GM13977 (cell line): ENCODE measurements at regions not wholly inside any gene's neighbourhood (a gene's known extent, or its start where the extent isn't known, plus 50 kb on each side); places are given as distances from the start of the nearest gene placed in this dataset.

Experiments
- DNase-seq: peaks from one replicate; pipeline ENCODE4 v3.0.0; 2012; ENCODE audit warnings: low spot score
- in situ Hi-C: fragments of 300-500 bp; cut with MboI; formaldehyde crosslinking; loops from one replicate; pipeline ENCODE4 v1.12.0; 2022; ENCODE audit warnings: low sequenced_read_pairs, low pct_unique_long_range_greater_than_20kb, mixed read lengths, inconsistent platforms; ENCODE audit not compliant: unreplicated experiment
- TF ChIP-seq, protein P1 (sequence below): IDR thresholded peaks from 2 replicates; pipeline ENCODE4 v1.5.1; 2012; ENCODE audit warnings: mild to moderate bottlenecking, control low read depth; ENCODE audit not compliant: insufficient read depth; ENCODE audit errors: extremely low read depth, missing control alignments

DNA sequence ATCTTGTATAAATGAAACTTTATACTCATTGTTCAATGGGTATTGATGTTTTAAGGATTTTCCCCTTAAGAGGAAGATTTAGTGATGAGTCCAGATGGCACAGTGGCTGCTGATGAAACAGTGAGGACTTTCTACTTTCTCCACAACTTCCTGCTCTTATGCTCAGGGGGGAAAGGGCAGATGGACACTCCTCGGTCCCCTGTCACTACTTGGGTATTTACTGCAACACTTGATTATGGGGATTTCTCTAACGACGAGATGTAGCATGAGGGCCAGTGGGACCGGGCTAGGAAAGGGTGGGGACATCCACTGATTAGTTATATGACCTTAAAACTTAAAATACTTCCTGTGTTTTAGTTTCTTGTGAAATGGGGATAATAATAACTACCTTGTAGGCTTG lies 146.1 kb upstream of the HMHB1 start:
- DNase-seq = no peak
- in situ Hi-C loops = no loop called here
- TF ChIP-seq, protein P1, sequence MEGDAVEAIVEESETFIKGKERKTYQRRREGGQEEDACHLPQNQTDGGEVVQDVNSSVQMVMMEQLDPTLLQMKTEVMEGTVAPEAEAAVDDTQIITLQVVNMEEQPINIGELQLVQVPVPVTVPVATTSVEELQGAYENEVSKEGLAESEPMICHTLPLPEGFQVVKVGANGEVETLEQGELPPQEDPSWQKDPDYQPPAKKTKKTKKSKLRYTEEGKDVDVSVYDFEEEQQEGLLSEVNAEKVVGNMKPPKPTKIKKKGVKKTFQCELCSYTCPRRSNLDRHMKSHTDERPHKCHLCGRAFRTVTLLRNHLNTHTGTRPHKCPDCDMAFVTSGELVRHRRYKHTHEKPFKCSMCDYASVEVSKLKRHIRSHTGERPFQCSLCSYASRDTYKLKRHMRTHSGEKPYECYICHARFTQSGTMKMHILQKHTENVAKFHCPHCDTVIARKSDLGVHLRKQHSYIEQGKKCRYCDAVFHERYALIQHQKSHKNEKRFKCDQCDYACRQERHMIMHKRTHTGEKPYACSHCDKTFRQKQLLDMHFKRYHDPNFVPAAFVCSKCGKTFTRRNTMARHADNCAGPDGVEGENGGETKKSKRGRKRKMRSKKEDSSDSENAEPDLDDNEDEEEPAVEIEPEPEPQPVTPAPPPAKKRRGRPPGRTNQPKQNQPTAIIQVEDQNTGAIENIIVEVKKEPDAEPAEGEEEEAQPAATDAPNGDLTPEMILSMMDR = no peak

DNA sequence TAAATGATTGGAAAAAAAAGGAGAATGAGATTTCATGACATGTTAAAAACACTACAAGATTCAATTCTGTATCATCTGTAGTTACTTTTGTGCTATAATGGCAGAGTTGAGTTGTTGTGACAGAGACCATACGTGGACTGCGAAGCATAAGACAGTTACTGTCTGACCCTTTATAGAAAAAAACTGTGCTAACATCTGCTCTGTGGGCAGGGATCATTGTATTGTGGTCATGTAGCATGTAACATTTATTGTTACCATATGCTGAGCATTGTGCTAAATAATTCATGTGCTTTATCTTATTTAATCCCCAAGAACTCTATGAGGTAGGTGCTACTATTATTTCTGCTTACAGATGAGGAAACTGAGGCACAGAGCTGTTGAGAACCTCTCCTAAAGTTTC lies 147.3 kb upstream of the HMHB1 start:
- TF ChIP-seq, protein P1 = no peak
- in situ Hi-C loops = no loop called here
- no peak for DNase-seq

DNA sequence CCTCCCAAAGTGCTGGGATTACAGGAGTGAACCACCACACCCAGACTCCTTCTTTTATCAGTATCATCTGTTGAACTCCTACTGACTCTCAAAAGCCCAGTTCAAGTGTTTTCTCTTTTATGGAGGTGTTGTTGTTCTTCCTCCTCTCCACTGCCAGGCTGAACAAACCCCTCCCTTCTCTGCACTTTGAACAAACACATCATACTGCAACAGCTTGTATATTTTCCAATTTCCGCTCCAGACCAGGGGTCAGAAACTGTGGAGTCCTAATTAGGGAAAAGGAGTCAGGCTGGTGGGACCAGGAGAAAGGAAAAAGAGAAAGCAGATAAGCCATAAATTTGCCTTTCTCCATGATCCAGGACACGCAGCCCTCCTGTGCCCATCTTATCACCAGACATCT lies 148.1 kb upstream of the HMHB1 start:
- TF ChIP-seq, protein P1 = no peak
- in situ Hi-C loops = no loop called here
- DNase-seq = no peak

DNA sequence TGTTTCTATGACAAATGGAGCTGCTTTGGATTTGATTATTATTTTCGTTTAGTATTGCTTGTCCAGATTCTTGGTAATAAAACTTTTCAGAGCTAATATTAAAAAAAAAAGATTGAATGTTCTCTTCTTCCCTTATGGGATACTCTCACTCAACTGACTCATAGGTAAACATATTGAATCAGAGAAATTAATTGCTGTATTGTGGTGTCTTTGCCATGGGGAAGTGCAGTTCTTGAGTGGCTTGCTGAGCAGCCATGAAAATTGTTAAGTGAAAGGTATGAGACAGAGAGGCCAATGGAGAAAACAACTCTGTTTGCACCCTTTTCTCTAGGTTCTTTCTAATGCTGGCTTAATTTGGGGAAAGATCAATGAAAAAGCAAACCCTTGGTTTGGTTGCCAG lies 149.9 kb upstream of the HMHB1 start:
- in situ Hi-C loops = no loop called here
- DNase-seq = no peak
- TF ChIP-seq, protein P1 = no peak

DNA sequence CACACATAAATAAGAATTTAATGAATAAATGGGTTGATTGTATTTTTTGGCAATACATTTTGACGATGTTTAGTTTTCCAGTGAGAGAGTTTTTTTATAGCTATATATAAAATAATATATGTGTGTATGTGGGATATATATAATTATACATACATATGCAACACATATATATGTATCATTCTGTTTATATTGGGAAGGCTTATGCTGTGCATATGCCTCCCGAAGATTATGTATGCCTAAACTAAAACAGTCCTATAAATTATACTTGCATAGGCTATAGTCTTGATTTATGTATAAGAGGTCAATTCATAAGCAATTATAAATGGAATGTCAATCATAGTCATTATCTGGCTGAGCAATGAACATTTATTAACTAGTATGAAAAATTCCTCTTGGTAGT lies 151.3 kb upstream of the HMHB1 start:
- DNase-seq = no peak
- in situ Hi-C loops = no loop called here
- TF ChIP-seq, protein P1 = no peak

DNA sequence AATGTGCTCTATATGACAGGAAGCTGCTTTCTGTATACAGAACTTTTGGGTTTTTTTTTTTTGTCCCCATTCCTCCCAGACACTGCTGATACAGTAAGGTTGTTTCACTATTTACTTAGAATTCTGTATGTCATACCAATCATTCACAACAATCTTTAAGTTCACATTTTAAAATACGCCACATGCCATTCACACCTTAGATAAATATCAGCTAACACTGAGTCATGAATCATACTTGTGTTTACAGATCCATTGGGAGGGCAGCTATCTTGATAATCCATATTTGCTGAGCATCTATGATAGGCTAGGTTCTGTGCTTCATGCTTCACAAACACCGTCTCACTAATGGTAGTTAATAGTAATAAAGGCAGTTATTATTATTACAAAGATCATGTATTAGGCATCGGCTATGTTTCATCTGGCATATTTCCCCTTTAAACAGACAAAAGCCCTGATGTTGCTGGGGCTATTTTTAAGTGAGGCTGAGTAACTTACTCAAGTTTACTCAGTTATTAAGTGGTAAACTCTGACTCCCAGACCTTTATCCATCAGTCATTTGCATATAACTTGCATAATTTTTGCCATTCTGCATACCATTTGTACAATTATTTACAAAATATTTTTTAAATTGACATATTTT lies 152.2 kb upstream of the HMHB1 start:
- no peak for DNase-seq
- TF ChIP-seq, protein P1 = no peak
- in situ Hi-C loops = no loop called here
